Loucy (cell line): ENCODE measurements at regions not wholly inside any gene's neighbourhood (a gene's known extent, or its start where the extent isn't known, plus 50 kb on each side); places are given as distances from the start of the nearest gene placed in this dataset.

Experiments
- H2AFZ ChIP-seq: fragments of 200-600 bp; sonication (generic); 2 replicates; pipeline ENCODE4 v1.6.0; 2016; ENCODE audit warnings: antibody characterized with exemption, mild to moderate bottlenecking, low read length, moderate library complexity
- H3F3A ChIP-seq: fragments of 200-600 bp; 2 replicates; pipeline ENCODE4 v1.6.0; 2016; ENCODE audit warnings: antibody characterized with exemption, low read depth, mild to moderate bottlenecking
- H3K27me3 ChIP-seq: fragments of 200-600 bp; sonication (generic); 2 replicates; pipeline ENCODE4 v1.6.1; 2014; ENCODE audit warnings: low read length, mild to moderate bottlenecking; ENCODE audit not compliant: insufficient read depth, poor library complexity, severe bottlenecking
- H3K36me3 ChIP-seq: fragments of 200-600 bp; sonication (generic); 2 replicates; pipeline ENCODE4 v1.6.1; 2016; ENCODE audit warnings: low read length; ENCODE audit not compliant: insufficient read depth
- H3K4me1 ChIP-seq: fragments of 200-600 bp; sonication (generic); 2 replicates; pipeline ENCODE4 v1.5.1; 2014; ENCODE audit warnings: low read length, mild to moderate bottlenecking; ENCODE audit not compliant: insufficient read depth, poor library complexity, severe bottlenecking
- H3K4me2 ChIP-seq: fragments of 200-600 bp; sonication (generic); 2 replicates; pipeline ENCODE4 v1.6.0; 2014; ENCODE audit warnings: antibody characterized with exemption, low read length, low read depth, mild to moderate bottlenecking; ENCODE audit not compliant: poor library complexity, severe bottlenecking
- H3K4me3 ChIP-seq: fragments of 200-600 bp; sonication (generic); 2 replicates; pipeline ENCODE4 v1.5.1; 2014; ENCODE audit warnings: low read length, mild to moderate bottlenecking, mixed read lengths; ENCODE audit not compliant: poor library complexity, severe bottlenecking
- H3K79me2 ChIP-seq: fragments of 200-600 bp; sonication (generic); 2 replicates; pipeline ENCODE4 v1.6.1; 2014; ENCODE audit warnings: low read length; ENCODE audit not compliant: insufficient read depth
- H3K9ac ChIP-seq: fragments of 200-600 bp; sonication (generic); 2 replicates; pipeline ENCODE4 v1.6.0; 2014; ENCODE audit warnings: mild to moderate bottlenecking, low read depth, low read length, moderate library complexity; ENCODE audit not compliant: poor library complexity, severe bottlenecking
- H3K9me2 ChIP-seq: fragments of 200-600 bp; sonication (generic); replicated peaks from 2 replicates; pipeline ENCODE4 v1.6.1; 2016; ENCODE audit warnings: low read depth, low read length, mixed read lengths
- H3K9me3 ChIP-seq: fragments of 200-600 bp; sonication (generic); 2 replicates; pipeline ENCODE4 v1.6.1; 2014; ENCODE audit warnings: mild to moderate bottlenecking, antibody characterized with exemption, low read length, low read depth; ENCODE audit not compliant: insufficient read depth
- H4K20me1 ChIP-seq: fragments of 200-600 bp; sonication (generic); 2 replicates; pipeline ENCODE4 v1.6.0; 2014; ENCODE audit warnings: antibody characterized with exemption, low read length, mild to moderate bottlenecking; ENCODE audit not compliant: insufficient read depth, poor library complexity, severe bottlenecking
- EZH2phosphoT487 ChIP-seq: fragments of 200-600 bp; IDR thresholded peaks from 2 replicates; pipeline ENCODE4 v1.6.1; 2018; ENCODE audit warnings: antibody characterized with exemption, mild to moderate bottlenecking, moderate library complexity, borderline replicate concordance
- TF ChIP-seq, protein P1 (sequence below): fragments of 200-600 bp; sonication (generic); conservative IDR thresholded peaks from 2 replicates; pipeline ENCODE4 v1.5.1; 2014; ENCODE audit warnings: mild to moderate bottlenecking, antibody characterized with exemption, low read length

DNA sequence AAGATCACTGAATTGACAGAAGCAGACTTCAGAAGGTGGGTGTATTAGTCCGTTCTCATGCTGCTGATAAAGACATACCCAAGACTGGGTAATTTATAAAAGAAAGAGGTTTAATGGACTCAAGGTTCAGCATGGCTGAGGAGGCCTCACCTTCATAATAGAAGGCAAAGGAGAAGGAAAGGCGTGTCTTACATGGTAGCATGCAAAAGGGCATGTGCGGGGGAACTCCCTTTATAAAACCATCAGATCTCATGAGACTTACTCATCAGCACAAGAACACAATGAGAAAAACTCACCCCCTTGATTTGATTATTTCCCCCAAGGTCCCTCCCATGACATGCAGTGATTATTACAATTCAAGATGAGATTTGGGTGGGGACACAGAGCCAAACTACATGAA lies 416.3 kb upstream of the EPHA3 start:
- no peaks in the 10 kb centered on the region for H3K27me3 ChIP-seq
- no peaks in the 10 kb centered on the region for H3K9me3 ChIP-seq
- no peaks in the 10 kb centered on the region for H3K4me1 ChIP-seq
- TF ChIP-seq, protein P1, sequence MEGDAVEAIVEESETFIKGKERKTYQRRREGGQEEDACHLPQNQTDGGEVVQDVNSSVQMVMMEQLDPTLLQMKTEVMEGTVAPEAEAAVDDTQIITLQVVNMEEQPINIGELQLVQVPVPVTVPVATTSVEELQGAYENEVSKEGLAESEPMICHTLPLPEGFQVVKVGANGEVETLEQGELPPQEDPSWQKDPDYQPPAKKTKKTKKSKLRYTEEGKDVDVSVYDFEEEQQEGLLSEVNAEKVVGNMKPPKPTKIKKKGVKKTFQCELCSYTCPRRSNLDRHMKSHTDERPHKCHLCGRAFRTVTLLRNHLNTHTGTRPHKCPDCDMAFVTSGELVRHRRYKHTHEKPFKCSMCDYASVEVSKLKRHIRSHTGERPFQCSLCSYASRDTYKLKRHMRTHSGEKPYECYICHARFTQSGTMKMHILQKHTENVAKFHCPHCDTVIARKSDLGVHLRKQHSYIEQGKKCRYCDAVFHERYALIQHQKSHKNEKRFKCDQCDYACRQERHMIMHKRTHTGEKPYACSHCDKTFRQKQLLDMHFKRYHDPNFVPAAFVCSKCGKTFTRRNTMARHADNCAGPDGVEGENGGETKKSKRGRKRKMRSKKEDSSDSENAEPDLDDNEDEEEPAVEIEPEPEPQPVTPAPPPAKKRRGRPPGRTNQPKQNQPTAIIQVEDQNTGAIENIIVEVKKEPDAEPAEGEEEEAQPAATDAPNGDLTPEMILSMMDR = no peak
- TF ChIP-seq EZH2phosphoT487 = no peak
- H3F3A ChIP-seq = no peaks in the 10 kb centered on the region
- H4K20me1 ChIP-seq = no peaks in the 10 kb centered on the region
- H3K36me3 ChIP-seq = no peaks in the 10 kb centered on the region
- H3K9me2 ChIP-seq = no peaks in the 10 kb centered on the region
- no peak overlapping the region for H3K4me3 ChIP-seq
- no peak overlapping the region for H3K4me2 ChIP-seq
- H2AFZ ChIP-seq = no peak overlapping the region
- no peaks in the 10 kb centered on the region for H3K79me2 ChIP-seq
- no peak overlapping the region for H3K9ac ChIP-seq

DNA sequence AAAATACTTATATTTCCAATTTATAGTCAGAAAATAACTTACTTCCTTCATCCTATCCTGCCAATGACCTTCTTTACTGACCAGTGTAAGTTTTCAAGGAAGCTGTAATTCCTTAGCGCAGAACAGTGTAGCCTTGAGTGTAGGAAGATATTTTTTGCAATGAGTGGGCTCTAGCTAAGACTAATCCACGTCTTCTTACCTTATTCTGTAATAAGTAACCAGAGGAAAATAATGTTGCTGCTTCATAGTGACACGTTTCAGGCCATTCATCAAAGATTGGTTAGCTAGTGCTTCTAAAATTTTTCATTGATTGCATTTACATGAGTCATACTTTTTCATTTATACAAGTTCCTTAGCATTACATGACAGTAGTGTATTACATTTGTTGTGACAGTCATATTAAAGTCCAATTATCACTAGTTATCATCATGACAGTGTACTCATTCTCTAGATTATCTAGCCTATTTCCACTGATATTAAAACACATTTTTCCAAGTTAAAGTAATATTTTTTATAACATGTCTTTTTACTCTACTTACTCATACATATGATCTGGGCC lies 403.8 kb upstream of the EPHA3 start:
- Histone ChIP-seq H3K79me2 (no peaks in the 10 kb centered on the region), H2AFZ (no peak overlapping the region), H3K36me3 (no peaks in the 10 kb centered on the region), H3K4me2 (no peak overlapping the region), H3K9me2 (no peaks in the 10 kb centered on the region), H3K4me3 (no peak overlapping the region), H3K27me3 (no peaks in the 10 kb centered on the region), H3K4me1 (no peaks in the 10 kb centered on the region), H3F3A (no peaks in the 10 kb centered on the region), H4K20me1 (no peaks in the 10 kb centered on the region), H3K9ac (no peak overlapping the region), H3K9me3 (no peaks in the 10 kb centered on the region)
- TF ChIP-seq, protein P1 = no peak

DNA sequence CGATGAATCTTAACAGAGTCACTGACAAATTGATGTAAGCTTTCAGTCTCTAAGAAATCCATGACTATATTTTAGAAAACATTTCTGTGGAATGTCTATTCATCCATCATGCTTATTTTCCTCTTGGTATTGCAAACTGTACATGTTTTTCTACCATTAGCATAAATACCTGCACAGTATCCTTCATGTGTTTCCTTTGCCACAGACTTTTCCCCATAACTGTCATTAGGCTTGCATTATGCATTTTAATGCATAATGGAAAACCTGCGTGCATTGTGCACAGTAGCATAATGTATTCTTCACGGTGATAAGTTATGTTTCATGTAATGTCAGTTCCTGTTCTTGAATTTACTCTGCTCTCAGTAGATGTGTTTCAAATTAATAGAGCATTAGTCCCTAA lies 403.1 kb upstream of the EPHA3 start:
- Histone ChIP-seq H3K4me2 (no peak overlapping the region), H3F3A (no peaks in the 10 kb centered on the region), H3K4me1 (no peaks in the 10 kb centered on the region), H3K27me3 (no peaks in the 10 kb centered on the region), H4K20me1 (no peaks in the 10 kb centered on the region), H3K79me2 (no peaks in the 10 kb centered on the region), H3K4me3 (no peak overlapping the region), H2AFZ (no peak overlapping the region), H3K36me3 (no peaks in the 10 kb centered on the region), H3K9me2 (no peaks in the 10 kb centered on the region), H3K9me3 (no peaks in the 10 kb centered on the region), H3K9ac (no peak overlapping the region)
- TF ChIP-seq EZH2phosphoT487 = no peak
- TF ChIP-seq, protein P1 = no peak
